Sigmoid colon (tissue), 6 donors: ENCODE measurements at regions not wholly inside any gene's neighbourhood (a gene's known extent, or its start where the extent isn't known, plus 50 kb on each side); places are given as distances from the start of the nearest gene placed in this dataset.

Experiments
- DNase-seq: peaks from one replicate; pipeline ENCODE4 v3.0.0-alpha.2; 2019
- H3K27ac ChIP-seq, 4 donors: fragments of 200-600 bp; sonication (generic); one replicate each; pipeline ENCODE4 v1.5.1; 2016 to 2019; ENCODE audit warnings: mild to moderate bottlenecking in 1 of 4
- H3K27me3 ChIP-seq, 3 donors: fragments of 200-600 bp; sonication (generic); one replicate each; pipeline ENCODE4 v1.5.1; 2019; ENCODE audit warnings: mild to moderate bottlenecking in 1 of 3
- H3K36me3 ChIP-seq, 4 donors: fragments of 200-600 bp; sonication (generic); one replicate each; pipeline ENCODE4 v1.5.1; 2016 to 2019
- H3K4me1 ChIP-seq, 4 donors: fragments of 200-600 bp; sonication (generic); one replicate each; pipeline ENCODE4 v1.5.1; 2017 to 2019
- H3K4me3 ChIP-seq, 4 donors: fragments of 200-600 bp; sonication (generic); one replicate each; pipeline ENCODE4 v1.5.1; 2017 to 2019; ENCODE audit warnings: mild to moderate bottlenecking in 2 of 4, moderate library complexity in 1 of 4
- H3K9me3 ChIP-seq, 4 donors: fragments of 200-600 bp in 3 of 4; sonication (generic) in 3 of 4; one replicate each; pipeline versions ENCODE4 v1.5.1 to v1.6.1; 2013 to 2019
- CTCF ChIP-seq, 4 experiments: fragments of 450-650 bp in 3 of 4; fragments of 200-600 bp in 1 of 4; IDR thresholded peaks; one replicate each; pipeline ENCODE4 v1.5.1; 2016 to 2019; ENCODE audit warnings: antibody characterized with exemption in 4 of 4, mild to moderate bottlenecking in 3 of 4, moderate library complexity in 2 of 4
- EP300 ChIP-seq, 4 donors: sonication (generic); formaldehyde crosslinking; IDR thresholded peaks; one replicate each; pipeline ENCODE4 v1.6.1; 2017; ENCODE audit warnings: antibody characterized with exemption in 4 of 4
- POLR2A ChIP-seq, 2 donors: fragments of 450-650 bp; IDR thresholded peaks; one replicate each; pipeline ENCODE4 v1.6.1; 2016; ENCODE audit warnings: antibody characterized with exemption in 2 of 2, mild to moderate bottlenecking in 2 of 2, moderate library complexity in 2 of 2
- POLR2AphosphoS5 ChIP-seq, 4 donors: sonication (generic); formaldehyde crosslinking; IDR thresholded peaks; one replicate each; pipeline ENCODE4 v1.6.1; 2017; ENCODE audit warnings: antibody characterized with exemption in 4 of 4
- WGBS, 2 donors: extraction: QIAGEN DNeasy Blood & Tissue Kit; methylation state at CpG; one replicate each; pipeline ENCODE4 v1.1.7; 2013; 5-methylcytosine and 5-hydroxymethylcytosine counted together
- intact Hi-C: fragments of 100-400 bp; cut with DNase I; formaldehyde crosslinking; loops from one replicate; pipeline ENCODE4 v1.15.1; 2023
- donor health status: healthy with polysubstance abuse.
- donor health status: healthy.

GRCh38 chr6:26292709-26293108 lies 72.3 kb upstream of the BTN3A2 start:
- H3K27me3 ChIP-seq: no peaks in the 10 kb centered on the region
- no peak overlapping the region for H3K27ac ChIP-seq
- WGBS, 2 donors: 89 to 90% methylated on average over 1 of the region's 1 CpG
- DNase-seq: no peak
- TF ChIP-seq EP300 (IDR thresholded peaks at IDR 0.05): no peak
- H3K9me3 ChIP-seq: no peaks in the 10 kb centered on the region
- no peaks in the 10 kb centered on the region for H3K36me3 ChIP-seq
- no peak overlapping the region for H3K4me3 ChIP-seq
- intact Hi-C loops: no loop called here
- no peaks in the 10 kb centered on the region for H3K4me1 ChIP-seq

GRCh38 chr6:26294302-26294701 lies 70.7 kb upstream of the BTN3A2 start:
- intact Hi-C loops: no loop called here
- WGBS, 2 donors: 85 to 91% methylated on average over 8 of the region's 8 CpGs
- no peak overlapping the region for H3K4me3 ChIP-seq
- H3K4me1 ChIP-seq: no peaks in the 10 kb centered on the region
- H3K27me3 ChIP-seq: no peaks in the 10 kb centered on the region
- no peaks in the 10 kb centered on the region for H3K9me3 ChIP-seq
- H3K27ac ChIP-seq: no peak overlapping the region
- DNase-seq: no peak
- TF ChIP-seq EP300 (IDR thresholded peaks at IDR 0.05) (no peak), POLR2AphosphoS5 (IDR thresholded peaks at IDR 0.05) (no peak), POLR2A (IDR thresholded peaks at IDR 0.05) (no peak), CTCF (IDR thresholded peaks at IDR 0.05) (no peak)
- H3K36me3 ChIP-seq: no peaks in the 10 kb centered on the region

GRCh38 chr6:26295691-26296555 lies 69.1 kb upstream of the BTN3A2 start:
- intact Hi-C loops: no loop called here
- Histone ChIP-seq H3K27me3 (no peaks in the 10 kb centered on the region), H3K4me3 (no peak overlapping the region), H3K36me3 (no peaks in the 10 kb centered on the region), H3K4me1 (no peaks in the 10 kb centered on the region), H3K9me3 (no peaks in the 10 kb centered on the region), H3K27ac (no peak overlapping the region)
- TF ChIP-seq EP300 (IDR thresholded peaks at IDR 0.05) (no peak), POLR2AphosphoS5 (IDR thresholded peaks at IDR 0.05) (no peak), POLR2A (IDR thresholded peaks at IDR 0.05) (no peak), CTCF (IDR thresholded peaks at IDR 0.05) (no peak)
- DNase-seq: no peak
- 40 to 58% methylated on average over 11 of the region's 11 CpGs for WGBS, 2 donors

GRCh38 chr6:26296556-26296856 lies 68.5 kb upstream of the BTN3A2 start:
- TF ChIP-seq POLR2AphosphoS5 (IDR thresholded peaks at IDR 0.05): no peak
- TF ChIP-seq EP300 (IDR thresholded peaks at IDR 0.05): no peak
- no peak for TF ChIP-seq POLR2A (IDR thresholded peaks at IDR 0.05)
- no peak for TF ChIP-seq CTCF (IDR thresholded peaks at IDR 0.05)
- Histone ChIP-seq H3K4me3 (no peak overlapping the region), H3K9me3 (no peaks in the 10 kb centered on the region), H3K36me3 (no peaks in the 10 kb centered on the region), H3K27ac (no peak overlapping the region), H3K27me3 (no peaks in the 10 kb centered on the region), H3K4me1 (no peaks in the 10 kb centered on the region)
- intact Hi-C loops: no loop called here
- no peak for DNase-seq
- WGBS, 2 donors: 90 to 93% methylated on average over 2 of the region's 2 CpGs

GRCh38 chr6:26296857-26297648 lies 67.9 kb upstream of the BTN3A2 start:
- TF ChIP-seq EP300 (IDR thresholded peaks at IDR 0.05) (no peak), POLR2AphosphoS5 (IDR thresholded peaks at IDR 0.05) (no peak), POLR2A (IDR thresholded peaks at IDR 0.05) (no peak), CTCF (IDR thresholded peaks at IDR 0.05) (no peak)
- no peak overlapping the region for H3K4me3 ChIP-seq
- no peak overlapping the region for H3K27ac ChIP-seq
- DNase-seq: no peak
- H3K27me3 ChIP-seq: no peaks in the 10 kb centered on the region
- no peaks in the 10 kb centered on the region for H3K9me3 ChIP-seq
- WGBS, 2 donors: 87 to 88% methylated on average over 4 of the region's 4 CpGs
- H3K4me1 ChIP-seq: no peaks in the 10 kb centered on the region
- H3K36me3 ChIP-seq: no peaks in the 10 kb centered on the region
- intact Hi-C loops: no loop called here
